GM13977 (cell line): ENCODE measurements at regions not wholly inside any gene's neighbourhood (a gene's known extent, or its start where the extent isn't known, plus 50 kb on each side); places are given as distances from the start of the nearest gene placed in this dataset.

Experiments
- DNase-seq: peaks from one replicate; pipeline ENCODE4 v3.0.0; 2012; ENCODE audit warnings: low spot score
- CTCF ChIP-seq: IDR thresholded peaks from 2 replicates; pipeline ENCODE4 v1.5.1; 2012; ENCODE audit warnings: mild to moderate bottlenecking, control low read depth; ENCODE audit not compliant: insufficient read depth; ENCODE audit errors: extremely low read depth, missing control alignments
- in situ Hi-C: fragments of 300-500 bp; cut with MboI; formaldehyde crosslinking; loops from one replicate; pipeline ENCODE4 v1.12.0; 2022; ENCODE audit warnings: low sequenced_read_pairs, low pct_unique_long_range_greater_than_20kb, mixed read lengths, inconsistent platforms; ENCODE audit not compliant: unreplicated experiment

- in situ Hi-C loops, result no loop called here
- no peak for TF ChIP-seq CTCF
- DNase-seq, result no peak
Observed at GRCh38 chr4:160872491-160872890, 1291.3 kb downstream of the FSTL5 start.

- in situ Hi-C loops, result no loop called here
- no peak for DNase-seq
- TF ChIP-seq CTCF, result no peak
Observed at GRCh38 chr4:160877087-160877790, 1286.6 kb downstream of the FSTL5 start.

GRCh38 chr4:160880180-160880579 lies 1283.6 kb downstream of the FSTL5 start:
- no peak for TF ChIP-seq CTCF
- in situ Hi-C loops, result no loop called here
- no peak for DNase-seq

- in situ Hi-C loops, result no loop called here
- DNase-seq, result no peak
- no peak for TF ChIP-seq CTCF
Observed at GRCh38 chr4:160887668-160888067, 1276.1 kb downstream of the FSTL5 start.

DNA sequence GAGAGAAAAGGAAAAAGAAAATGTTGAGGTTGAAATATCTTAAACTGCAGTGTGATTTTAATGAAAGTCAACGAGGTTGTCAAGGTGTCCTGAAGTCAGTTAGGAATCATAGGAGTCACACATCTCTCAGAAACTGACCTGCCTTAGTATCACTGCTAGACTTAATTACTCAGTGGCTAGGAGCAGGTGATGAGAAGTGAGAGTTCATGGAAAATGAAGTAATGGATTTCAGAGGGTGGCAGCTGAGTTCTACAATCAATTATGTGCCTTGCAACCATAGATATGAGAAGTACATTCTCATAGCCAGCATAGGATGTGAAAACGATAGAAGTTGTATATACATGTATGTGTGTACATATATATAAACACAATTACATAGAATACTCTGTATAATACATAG lies 1269.7 kb downstream of the FSTL5 start:
- no peak for TF ChIP-seq CTCF
- in situ Hi-C loops, result no loop called here
- DNase-seq, result no peak

GRCh38 chr4:160894809-160895208 lies 1269.0 kb downstream of the FSTL5 start:
- TF ChIP-seq CTCF, result no peak
- in situ Hi-C loops, result no loop called here
- no peak for DNase-seq

- TF ChIP-seq CTCF, result no peak
- in situ Hi-C loops, result no loop called here
- DNase-seq, result no peak
Observed at GRCh38 chr4:160927311-160927710, 1236.5 kb downstream of the FSTL5 start.
